OCI-LY1 (cell line): ENCODE measurements at regions not wholly inside any gene's neighbourhood (a gene's known extent, or its start where the extent isn't known, plus 50 kb on each side); places are given as distances from the start of the nearest gene placed in this dataset.

Experiments
- CTCF ChIP-seq: fragments of 200-600 bp; sonication (generic), shearing (Covaris generic); IDR thresholded peaks from 2 replicates; pipeline ENCODE4 v1.5.1; 2017; ENCODE audit warnings: mild to moderate bottlenecking, antibody characterized with exemption, low read length, moderate library complexity, mixed read lengths
- EZH2 ChIP-seq: fragments of 200-600 bp; sonication (generic), shearing (Covaris generic); IDR thresholded peaks from 2 replicates; pipeline ENCODE4 v1.8.0; 2017; ENCODE audit warnings: borderline replicate concordance, mixed run types, mild to moderate bottlenecking, antibody characterized with exemption, low read length, moderate library complexity, mixed read lengths

- no peak for TF ChIP-seq CTCF
- no peak for TF ChIP-seq EZH2
Measured at GRCh38 chr1:5649166-5649551, 343.1 kb downstream of the NPHP4 start.
